HG03064 (cell line): ENCODE measurements at regions not wholly inside any gene's neighbourhood (a gene's known extent, or its start where the extent isn't known, plus 50 kb on each side); places are given as distances from the start of the nearest gene placed in this dataset.
"Not testable (repeated sequence)": the region's sequence is repeated elsewhere in the genome, so short reads cannot be mapped to it uniquely, and the experiment has no call there.

Source experiments
- ATAC-seq: cut with Tn5 transposase; IDR thresholded peaks from one replicate; pipeline ENCODE4 v1.9.1; 2021; ENCODE audit warnings: low read depth; ENCODE audit not compliant: unreplicated experiment

DNA sequence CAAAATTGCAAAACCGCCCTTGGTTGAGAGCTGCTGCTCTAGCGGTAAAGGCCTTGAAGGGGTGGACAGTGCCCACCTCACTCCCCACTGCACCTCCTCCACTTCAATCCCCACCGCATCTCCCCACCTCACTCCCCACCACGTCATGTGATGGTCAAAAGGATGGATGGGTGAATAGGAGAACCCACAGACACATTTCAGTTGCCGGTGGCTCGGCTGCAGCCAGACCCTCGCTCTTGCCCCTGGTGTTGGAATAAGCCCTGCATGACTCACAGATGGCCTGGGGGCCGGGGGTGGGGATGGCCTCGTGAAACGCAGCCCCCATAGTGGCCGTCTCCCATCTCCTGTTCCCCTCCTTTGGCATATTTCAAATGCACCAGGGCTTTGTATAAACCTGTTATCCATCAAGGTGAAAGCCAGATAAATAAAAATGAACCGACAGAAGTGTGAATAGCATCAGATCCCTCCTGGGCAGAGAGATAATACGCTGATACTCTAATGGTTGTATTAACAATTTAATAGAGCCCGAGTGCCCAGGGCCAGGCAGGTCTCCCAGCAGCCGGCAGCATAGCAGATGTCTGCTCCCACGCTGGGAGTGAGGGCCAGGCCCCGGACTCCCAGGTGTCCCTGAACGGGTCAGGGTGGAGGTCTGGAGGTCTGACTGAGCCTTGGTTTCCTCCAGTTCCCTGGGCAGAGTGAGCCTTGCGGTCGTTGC is 300.3 kb downstream of the NPHP4 start:
- ATAC-seq, result no peak

DNA sequence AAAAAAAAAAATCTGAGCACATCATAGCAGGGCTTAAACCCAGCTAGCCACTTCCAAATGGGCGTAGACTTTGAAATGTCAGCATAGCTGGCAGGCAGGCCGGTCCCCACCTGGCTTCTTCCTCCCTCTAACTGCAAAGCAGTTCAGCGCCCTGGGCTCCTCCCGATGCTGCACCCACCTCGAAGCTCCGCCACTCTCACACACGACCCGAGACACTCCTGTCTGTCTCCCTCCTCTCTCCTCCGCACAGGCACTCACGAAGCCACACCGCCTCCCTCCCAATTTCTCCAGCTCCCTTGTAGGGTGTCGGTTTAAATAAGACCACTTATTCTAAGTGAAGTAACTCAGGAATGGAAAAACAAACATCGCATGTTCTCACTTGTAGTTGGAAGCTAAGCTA is 301.3 kb downstream of the NPHP4 start:
- no peak for ATAC-seq

DNA sequence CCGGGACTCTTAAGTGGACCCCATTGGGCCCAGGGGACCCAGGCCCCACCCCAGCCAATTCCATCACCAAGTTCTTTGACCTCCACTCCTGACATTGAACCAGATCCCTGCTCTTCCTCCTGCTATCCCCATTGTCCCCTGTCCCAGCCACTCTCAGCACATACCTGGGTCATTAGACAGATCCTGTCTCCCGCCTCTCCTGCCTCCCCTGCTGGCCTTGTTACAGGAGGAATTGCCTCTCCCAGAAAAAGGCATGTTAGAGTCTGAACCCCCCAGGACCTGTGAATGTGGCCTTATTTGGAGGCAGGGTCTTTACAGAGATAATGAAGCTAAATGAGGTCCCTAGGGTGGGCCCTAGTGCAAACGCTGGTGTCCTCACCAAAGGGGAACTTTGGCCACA is 301.9 kb downstream of the NPHP4 start:
- ATAC-seq, result no peak

DNA sequence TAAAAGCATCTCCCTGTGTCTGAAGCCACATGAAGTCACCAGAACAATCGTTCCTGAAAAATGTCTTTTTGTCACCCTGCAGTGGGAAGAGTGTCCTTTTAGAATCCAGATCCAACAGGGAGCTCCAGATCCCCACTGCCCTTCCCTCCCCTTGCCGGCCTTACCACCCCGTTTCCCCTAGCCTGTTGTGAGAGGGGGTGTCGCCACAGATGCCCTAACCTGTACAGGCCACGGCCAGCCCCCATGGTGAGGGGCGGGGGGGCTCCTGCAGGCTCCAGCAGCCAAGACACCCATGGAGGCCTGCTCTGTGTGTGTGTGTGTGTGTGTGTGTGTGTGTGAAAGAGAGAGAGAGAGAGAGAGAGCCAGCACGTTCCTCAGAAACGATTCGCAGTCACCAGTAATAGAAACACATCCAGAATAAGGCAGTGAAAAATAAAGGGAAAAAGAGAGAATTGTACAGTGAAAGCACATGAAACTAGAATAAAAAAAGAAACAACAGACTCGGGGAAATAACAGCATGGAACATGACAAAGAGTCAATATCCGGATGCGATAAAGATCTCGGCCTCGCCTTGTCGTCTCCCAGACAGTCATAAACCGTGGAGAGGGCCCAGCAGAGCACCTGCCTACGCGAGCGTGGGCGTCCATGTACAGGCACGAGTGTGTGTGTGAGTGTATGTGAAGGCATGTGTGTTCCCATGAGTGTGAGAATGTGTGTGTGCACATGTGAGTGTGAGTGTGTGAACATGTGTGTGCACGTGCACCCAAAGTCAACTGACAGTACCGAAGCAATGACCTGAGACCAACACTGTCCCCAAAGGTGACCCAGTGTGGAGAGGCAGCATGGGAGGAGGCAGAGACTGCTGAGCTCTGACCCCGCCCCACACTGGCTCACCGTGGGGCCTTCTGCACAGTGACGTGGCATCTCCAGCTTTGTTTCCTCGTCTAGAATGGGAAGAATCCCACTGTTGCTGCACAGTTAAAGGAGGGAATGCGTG is 303.8 kb downstream of the NPHP4 start:
- ATAC-seq, result no peak

DNA sequence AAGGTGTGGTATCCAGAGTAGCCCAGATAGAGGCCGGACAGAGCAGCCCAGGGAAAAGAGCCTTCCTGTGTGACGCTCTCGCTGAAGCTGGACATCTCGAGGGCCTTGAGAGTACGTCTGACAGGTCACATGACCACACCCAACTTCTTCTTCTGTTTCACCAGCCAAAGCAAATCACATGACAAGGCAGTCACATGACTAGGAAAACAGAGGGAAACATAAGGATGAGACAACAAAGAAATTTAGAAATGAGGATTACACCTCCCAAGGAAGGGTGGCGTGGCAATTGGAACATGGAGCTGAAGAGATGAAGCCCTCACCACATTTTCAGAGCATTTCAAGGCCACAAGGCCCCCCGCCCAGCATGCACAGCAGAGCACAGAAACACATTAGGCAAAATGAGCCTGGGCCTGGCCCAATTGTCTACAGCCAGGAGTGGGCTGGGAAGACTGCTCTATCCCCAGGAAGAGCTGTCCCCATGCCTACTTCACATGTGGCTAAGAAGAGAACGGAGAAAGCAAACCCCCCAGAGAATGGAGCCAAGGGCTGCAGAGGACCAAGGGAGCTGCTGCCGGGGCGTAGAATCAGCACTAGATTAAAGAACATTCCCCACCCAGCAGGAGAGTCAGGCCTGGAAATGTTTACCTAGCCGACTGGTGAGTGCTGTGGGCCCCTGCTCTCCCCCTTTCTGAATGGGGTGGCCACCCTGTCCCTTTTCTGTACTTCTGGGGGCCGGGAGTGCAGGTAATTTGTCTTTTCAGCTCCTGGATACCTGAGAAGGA is 305.1 kb downstream of the NPHP4 start:
- no peak for ATAC-seq

DNA sequence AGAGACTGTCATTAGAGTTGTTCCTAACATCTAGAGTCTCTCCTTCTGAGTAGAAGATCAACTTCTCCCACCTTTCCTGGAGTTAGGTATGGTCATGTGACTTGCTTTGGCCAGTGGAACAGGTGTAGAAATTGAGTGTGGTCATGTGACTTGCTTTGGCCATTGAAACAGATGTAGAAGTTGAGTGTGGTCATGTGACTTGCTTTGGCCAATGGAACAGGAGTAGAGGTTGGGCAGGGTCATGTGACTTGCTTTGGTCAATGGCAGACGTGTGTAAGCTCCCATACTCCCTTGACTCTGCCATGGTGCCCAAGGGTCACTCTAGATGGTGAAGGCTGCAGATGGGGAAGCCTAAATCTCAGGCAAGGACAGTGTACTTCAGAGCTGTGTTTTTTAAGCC is 306.0 kb downstream of the NPHP4 start:
- no peak for ATAC-seq

DNA sequence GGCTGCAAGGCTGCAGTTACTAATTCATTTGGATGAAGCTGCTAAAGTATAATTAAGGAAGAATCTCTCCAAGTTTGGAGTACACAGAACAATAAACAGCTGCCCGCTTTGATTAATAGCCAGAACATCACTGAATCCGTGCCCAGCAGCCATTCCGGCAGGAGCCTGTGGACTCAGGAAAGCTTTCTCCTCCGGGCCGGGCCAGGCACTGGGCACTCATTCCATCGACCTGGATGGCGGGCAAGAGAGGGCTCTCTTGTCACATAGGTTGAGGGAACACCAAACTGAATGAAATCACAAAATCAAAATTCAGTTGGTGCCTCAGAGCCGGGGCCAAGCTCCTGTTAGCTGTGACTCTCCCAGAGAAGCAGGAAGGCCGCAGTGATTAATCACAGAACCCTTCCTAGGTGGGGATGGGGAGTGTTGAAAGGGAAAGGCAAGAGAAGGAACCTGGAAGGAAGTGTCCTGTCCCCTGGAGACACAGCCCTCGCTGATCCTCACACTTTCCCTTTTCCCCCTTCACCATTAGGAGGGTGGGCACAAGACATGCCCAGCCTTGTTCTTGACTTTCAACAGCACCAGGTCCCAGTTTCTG is 306.7 kb downstream of the NPHP4 start:
- no peak for ATAC-seq

DNA sequence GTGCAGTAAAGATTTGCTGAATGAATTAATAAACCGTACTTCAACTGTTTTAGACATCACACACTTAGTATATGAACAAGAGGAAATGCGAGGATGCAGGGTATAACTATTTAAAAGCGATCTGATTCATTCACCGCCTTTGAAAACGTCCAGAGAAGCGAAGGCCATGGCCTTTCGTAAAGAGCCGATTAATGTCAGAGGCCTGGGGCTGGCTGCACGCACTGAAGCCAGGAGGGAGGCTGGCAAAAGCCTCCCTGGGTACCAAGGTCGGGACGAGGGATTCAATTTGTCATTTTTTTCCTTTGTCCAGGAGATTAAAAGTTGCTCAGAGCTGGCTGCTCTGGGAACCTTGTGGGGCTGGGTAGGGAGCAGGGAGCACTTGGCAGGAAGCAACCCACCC is 307.4 kb downstream of the NPHP4 start:
- ATAC-seq, result no peak

DNA sequence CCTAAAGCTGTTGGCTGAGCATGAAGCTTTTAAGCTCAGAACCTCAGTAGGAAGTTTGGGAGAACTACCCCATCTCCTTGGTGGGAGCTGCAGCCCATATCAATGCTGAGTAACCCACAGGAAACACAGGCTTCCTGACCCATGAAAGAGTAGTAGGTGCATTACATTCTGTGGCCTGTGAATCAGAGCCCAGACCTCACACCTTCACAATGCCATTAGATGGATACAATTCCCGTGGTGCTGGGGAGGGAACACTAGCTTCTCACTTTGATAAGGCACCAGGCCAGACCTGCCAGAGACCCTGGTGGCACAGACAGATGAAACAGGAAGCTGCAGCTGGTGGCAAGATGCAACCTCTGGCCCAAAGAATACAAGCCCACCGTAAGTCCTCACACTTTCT is 308.8 kb downstream of the NPHP4 start:
- no peak for ATAC-seq

DNA sequence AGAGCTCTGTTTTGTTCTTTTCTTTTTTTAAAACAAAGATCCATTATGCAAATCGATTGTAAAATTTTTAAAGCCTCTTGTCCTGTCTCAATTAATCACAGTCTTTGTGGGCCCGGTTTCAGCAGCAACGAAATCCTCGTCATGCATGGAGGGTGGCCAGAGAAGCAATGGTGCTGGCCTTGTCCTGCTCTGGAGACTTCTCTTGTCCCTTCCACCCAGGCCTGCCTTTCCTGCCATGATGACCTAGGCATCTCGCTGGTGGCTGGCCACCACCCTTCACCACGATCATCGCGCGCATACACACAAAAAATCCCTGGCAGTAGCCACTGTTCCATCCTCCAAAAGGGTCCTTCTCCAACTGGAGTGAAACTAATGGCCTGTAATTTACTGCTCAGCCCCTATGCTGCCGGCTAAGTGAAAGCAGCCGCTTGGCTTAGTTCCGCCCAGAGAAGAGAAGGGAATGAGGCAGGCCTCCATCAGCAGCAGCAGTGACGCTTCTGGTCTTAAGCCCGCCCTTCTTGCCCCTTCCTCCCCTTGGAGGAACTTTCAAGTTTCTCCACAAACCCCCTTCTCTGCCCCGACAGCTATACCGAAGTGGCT is 309.5 kb downstream of the NPHP4 start:
- no peak for ATAC-seq

DNA sequence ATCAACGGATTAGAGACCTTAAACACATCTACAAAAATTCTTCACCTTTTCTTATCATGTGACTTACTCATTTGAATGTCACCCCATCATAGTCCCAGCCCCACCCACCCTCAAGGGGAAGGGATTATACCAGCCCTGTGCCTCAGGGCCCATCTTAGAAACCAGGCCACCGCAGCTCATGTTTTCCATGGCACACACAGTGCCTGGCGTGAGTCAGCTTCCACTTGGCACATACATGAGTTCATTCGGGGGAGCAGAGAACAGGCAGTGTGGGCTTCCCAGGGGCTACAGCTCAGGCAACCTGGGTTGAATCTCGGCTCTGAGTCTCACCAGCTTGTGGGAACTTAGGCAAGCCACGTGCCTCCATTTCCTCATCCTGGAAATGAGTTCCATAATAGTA is 310.6 kb downstream of the NPHP4 start:
- ATAC-seq, result no peak

DNA sequence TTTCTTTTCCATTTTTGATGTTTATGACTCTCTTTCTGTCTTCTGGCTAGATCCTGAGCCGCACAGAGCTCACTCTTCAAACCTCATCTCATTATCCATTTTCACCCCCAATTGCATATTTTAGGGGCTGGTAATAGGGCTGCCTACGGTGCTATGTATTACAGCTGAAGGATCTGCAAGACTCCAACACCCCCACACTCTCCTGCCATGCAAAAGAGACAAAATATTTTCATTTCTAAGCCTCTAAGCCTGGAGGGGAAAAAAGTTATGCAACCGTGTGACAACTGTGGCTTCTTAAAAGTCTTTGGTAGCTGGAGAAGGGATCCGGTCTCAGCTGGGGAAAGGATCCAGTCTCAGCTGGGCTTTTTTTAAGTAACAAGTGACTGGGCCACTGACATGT is 311.6 kb downstream of the NPHP4 start:
- no peak for ATAC-seq

DNA sequence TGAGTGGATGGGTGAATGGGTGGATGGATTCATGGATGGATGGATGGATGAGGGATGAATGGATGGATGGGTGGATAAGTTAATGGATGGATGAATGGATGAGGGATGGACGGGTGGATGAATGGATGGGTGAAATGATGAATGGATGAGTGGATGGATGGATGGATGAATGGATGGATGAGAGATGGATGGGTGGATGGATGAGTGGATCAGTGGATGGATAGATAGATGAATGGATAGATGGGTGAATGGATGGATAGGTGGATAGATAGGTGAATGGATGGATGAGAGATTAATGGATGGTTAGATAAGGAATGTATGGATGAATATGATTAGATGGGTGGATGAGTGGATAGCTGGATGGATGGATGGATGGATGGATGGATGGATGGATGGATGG is 313.5 kb downstream of the NPHP4 start:
- no peak for ATAC-seq

DNA sequence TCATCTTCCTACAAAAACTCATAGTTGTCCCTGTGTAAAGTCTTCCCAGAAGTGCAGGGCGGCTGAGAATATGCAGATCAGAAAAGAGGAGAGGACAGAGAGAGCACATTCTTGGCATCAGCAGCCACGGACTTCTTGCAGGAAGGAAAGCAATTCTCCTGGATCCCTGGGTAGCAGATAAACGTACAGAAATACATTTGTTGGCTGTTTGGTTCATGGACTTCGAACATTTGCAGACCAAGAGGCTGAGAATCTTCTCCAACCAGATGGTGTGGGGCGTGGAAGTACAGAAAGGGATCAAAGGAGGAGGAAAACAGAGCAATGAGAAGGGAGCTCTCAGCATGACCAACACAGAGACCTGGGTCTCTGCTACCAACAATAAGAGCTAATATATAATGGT is 319.9 kb downstream of the NPHP4 start:
- ATAC-seq, result not testable (repeated sequence)

DNA sequence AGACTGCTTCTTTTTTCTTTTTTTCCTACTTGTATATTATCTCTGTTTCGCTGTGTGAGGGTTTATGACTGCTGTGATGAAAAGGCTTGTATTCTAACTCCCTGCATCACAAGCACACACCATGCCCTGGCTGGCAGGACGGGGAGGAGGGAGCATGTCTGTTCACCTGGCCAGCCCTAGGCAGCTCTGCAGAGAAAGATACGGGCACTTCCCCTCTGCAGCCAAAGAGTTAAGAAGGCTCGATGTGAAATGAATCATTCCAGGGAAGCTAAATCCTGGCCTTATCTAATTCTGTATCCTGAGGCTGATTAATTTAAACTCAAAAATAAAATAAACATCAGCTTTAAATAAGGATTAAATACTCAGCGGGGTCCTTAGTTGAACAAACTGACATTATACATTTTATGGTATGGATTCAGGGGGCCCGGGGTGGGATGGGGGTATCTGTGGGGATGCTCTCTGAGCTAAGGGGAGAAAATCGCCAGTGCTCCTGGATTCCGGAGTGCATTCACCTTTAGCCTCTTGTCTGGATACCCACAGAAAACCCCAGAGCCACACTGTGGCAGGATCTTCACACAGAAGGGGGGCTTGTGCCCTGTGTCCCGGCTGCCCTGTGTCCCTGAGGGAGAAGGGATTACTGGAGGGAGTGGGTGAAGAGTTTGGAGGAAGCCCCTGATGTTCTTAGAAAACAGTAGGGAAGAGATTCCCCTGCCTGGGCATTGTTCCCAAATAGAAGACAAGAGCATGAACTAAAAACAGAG is 321.5 kb downstream of the NPHP4 start:
- ATAC-seq, result no peak

DNA sequence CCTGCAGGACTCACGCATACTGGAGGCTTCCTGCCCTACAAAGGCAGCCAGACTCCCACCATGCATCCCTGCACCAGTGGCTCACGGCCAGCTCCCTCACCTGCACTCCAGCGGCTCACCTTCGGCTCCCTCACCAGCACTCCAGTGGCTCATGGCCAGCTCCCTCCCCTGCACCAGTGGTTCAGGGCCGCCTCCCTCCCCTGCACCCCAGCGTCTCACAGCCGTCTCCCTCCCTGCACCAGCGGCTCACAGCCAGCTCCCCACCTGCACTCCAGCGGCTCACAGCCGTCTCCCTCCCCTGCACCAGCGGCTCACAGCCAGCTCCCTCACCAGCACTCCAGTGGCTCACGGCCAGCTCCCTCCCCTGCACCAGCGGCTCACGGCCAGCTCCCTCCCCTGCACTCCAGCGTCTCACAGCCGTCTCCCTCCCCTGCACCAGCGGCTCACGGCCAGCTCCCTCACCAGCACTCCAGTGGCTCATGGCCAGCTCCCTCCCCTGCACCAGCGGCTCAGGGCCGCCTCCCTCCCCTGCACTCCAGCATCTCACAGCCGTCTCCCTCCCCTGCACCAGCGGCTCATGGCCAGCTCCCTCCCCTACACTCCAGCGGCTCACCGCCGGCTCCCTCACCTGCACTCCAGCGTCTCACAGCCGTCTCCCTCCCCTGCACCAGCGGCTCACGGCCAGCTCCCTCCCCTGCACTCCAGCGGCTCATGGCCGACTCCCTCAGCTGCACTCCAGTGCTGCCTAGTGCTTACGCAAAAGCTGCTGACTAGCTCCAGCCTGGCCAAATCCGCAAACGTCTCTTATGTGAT is 324.5 kb downstream of the NPHP4 start:
- ATAC-seq, result no peak

DNA sequence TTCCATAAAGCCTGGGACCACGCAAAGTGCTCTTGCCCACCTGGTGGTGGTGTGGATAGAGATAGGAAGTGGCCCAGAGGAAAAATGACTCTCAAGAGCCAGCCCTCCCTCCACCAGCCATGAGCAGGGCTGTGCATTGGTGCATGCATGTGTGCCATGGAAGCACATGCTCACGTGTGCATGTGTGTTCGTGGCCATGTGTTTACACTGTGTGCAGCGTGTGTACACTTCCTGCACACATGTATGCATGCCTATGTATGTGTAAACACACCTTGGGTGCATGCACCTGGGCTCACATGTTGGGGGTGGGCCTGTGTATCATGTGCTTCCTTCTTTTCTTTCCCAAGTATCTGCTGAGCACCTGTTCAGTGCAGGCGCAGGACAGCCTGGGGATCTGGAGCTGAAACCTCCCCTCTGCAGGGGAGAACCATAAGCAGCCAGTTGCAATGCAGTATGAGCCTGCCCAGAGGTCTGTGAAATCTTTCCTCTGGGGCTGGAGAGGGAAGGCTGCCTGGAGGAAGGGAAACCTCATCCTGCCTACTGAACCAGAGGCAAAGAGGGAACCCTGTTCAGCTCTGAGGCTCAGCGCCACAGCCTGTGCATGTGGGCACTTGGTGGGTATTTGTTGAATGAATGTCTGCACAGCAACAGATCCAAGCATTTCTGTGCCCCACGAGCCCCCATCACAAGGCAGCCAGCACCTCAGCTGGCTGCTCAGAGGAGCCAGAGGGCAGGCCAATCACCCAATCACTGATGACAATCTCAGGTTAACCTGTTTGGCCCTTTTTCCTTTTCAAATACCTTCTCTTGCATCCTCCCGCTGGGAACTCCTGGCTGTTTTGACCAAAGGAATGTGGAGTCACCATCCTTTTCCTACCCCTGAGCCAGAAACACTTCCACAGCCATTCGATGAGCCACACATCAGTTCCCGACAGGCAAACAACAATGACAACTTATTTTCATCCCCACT is 327.0 kb downstream of the NPHP4 start:
- ATAC-seq, result no peak
